Transverse colon (tissue), 4 donors: ENCODE measurements at regions not wholly inside any gene's neighbourhood (a gene's known extent, or its start where the extent isn't known, plus 50 kb on each side); places are given as distances from the start of the nearest gene placed in this dataset.

ENCODE experiments used
- DNase-seq: peaks from one replicate; pipeline ENCODE4 v3.0.0-alpha.2; 2019
- H3K27ac ChIP-seq, 4 donors: fragments of 200-600 bp; sonication (generic); 2 replicates each; pipeline ENCODE4 v1.5.1; 2016 to 2018; ENCODE audit warnings: inconsistent platforms in 4 of 4
- H3K27me3 ChIP-seq: fragments of 200-600 bp; sonication (generic); 2 replicates; pipeline ENCODE4 v1.5.1; 2017; ENCODE audit warnings: inconsistent platforms
- H3K36me3 ChIP-seq, 4 donors: fragments of 200-600 bp; sonication (generic); 2 replicates each; pipeline ENCODE4 v1.5.1; 2017 to 2019; ENCODE audit warnings: inconsistent platforms in 4 of 4
- H3K4me1 ChIP-seq, 4 donors: fragments of 200-600 bp; sonication (generic); 2 replicates each; pipeline ENCODE4 v1.5.1; 2017 to 2020; ENCODE audit warnings: inconsistent platforms in 4 of 4
- H3K4me3 ChIP-seq, 4 donors: fragments of 200-600 bp; sonication (generic); 1 replicate in 1 of 4; 2 replicates in 3 of 4; pipeline versions ENCODE4 v1.5.1 to v1.6.1; 2017 to 2019; ENCODE audit warnings: inconsistent platforms in 4 of 4
- H3K9me3 ChIP-seq, 2 donors: fragments of 200-600 bp; sonication (generic); 2 replicates each; pipeline ENCODE4 v1.5.1; 2017 to 2019; ENCODE audit warnings: inconsistent platforms in 2 of 2
- EP300 ChIP-seq: sonication (generic); formaldehyde crosslinking; IDR thresholded peaks from one replicate; pipeline ENCODE4 v1.6.1; 2017; ENCODE audit warnings: antibody characterized with exemption, low read depth
- POLR2A ChIP-seq: fragments of 450-650 bp; IDR thresholded peaks from one replicate; pipeline ENCODE4 v1.6.1; 2016; ENCODE audit warnings: antibody characterized with exemption, mild to moderate bottlenecking, moderate library complexity
- POLR2AphosphoS5 ChIP-seq, 3 donors: sonication (generic); formaldehyde crosslinking; IDR thresholded peaks; one replicate each; pipeline ENCODE4 v1.6.1; 2016; ENCODE audit warnings: antibody characterized with exemption in 3 of 3
- whole genome bisulfite sequencing, 2 donors: methylation state at CpG; one replicate each; pipeline ENCODE4 v1.1.5; 2018; ENCODE audit warnings: low coverage in 1 of 2; 5-methylcytosine and 5-hydroxymethylcytosine counted together
- in situ Hi-C, 4 donors: fragments of 200-750 bp; cut with MboI; loops; one replicate each; pipeline versions ENCODE4 v1.15.0 to v1.15.1; 2017; ENCODE audit warnings: low sequenced_read_pairs in 3 of 4, low pct_ligation_motif_present in 1 of 4, low pct_unique_long_range_greater_than_20kb in 1 of 4
- intact Hi-C: fragments of 100-400 bp; cut with DNase I; formaldehyde crosslinking; loops from one replicate; pipeline ENCODE4 v1.15.1; 2023; ENCODE audit warnings: low total_unique reads
- TF ChIP-seq, protein P1 (sequence below), 5 experiments: fragments of 200-600 bp in 3 of 5; fragments of 450-650 bp in 2 of 5; sonication (generic) in 3 of 5; IDR thresholded peaks; 1 replicate in 2 of 5; 2 replicates in 3 of 5; pipeline ENCODE4 v1.5.1; 2016 to 2017; ENCODE audit warnings: antibody characterized with exemption in 5 of 5, inconsistent platforms in 3 of 5, mild to moderate bottlenecking in 2 of 5, moderate library complexity in 1 of 5

- H3K9me3 ChIP-seq, result no peaks in the 10 kb centered on the region
- DNase-seq, result no peak
- H3K36me3 ChIP-seq, result no peaks in the 10 kb centered on the region
- no peaks in the 10 kb centered on the region for H3K4me1 ChIP-seq
- H3K27me3 ChIP-seq, result no peaks in the 10 kb centered on the region
- no peak overlapping the region for H3K4me3 ChIP-seq
- in situ Hi-C loops (no loop called here), intact Hi-C loops (no loop called here)
- TF ChIP-seq, protein P1, sequence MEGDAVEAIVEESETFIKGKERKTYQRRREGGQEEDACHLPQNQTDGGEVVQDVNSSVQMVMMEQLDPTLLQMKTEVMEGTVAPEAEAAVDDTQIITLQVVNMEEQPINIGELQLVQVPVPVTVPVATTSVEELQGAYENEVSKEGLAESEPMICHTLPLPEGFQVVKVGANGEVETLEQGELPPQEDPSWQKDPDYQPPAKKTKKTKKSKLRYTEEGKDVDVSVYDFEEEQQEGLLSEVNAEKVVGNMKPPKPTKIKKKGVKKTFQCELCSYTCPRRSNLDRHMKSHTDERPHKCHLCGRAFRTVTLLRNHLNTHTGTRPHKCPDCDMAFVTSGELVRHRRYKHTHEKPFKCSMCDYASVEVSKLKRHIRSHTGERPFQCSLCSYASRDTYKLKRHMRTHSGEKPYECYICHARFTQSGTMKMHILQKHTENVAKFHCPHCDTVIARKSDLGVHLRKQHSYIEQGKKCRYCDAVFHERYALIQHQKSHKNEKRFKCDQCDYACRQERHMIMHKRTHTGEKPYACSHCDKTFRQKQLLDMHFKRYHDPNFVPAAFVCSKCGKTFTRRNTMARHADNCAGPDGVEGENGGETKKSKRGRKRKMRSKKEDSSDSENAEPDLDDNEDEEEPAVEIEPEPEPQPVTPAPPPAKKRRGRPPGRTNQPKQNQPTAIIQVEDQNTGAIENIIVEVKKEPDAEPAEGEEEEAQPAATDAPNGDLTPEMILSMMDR (IDR thresholded peaks at IDR 0.05), result no peak
- no peak for TF ChIP-seq POLR2AphosphoS5 (IDR thresholded peaks at IDR 0.05)
- TF ChIP-seq POLR2A, result no peak
- no peak for TF ChIP-seq EP300
- H3K27ac ChIP-seq, result no peak overlapping the region
- 43 to 55% methylated on average over 4 of the region's 4 CpGs for WGBS, 2 donors
These were observed 176.8 kb upstream of the LRP1B start for GRCh38 chr2:142307616-142308115.

GRCh38 chr2:142307086-142307485, 176.3 kb upstream of the LRP1B start:
- 75 to 85% methylated on average over 1 of the region's 1 CpG for WGBS, 2 donors

GRCh38 chr2:142306131-142306530, 175.3 kb upstream of the LRP1B start:
- Histone ChIP-seq H3K36me3 (no peaks in the 10 kb centered on the region), H3K9me3 (no peaks in the 10 kb centered on the region), H3K4me1 (no peaks in the 10 kb centered on the region), H3K27ac (no peak overlapping the region), H3K4me3 (no peak overlapping the region), H3K27me3 (no peaks in the 10 kb centered on the region)
- intact Hi-C loops (no loop called here), in situ Hi-C loops (no loop called here)
- TF ChIP-seq, protein P1 (IDR thresholded peaks at IDR 0.05), result no peak
- TF ChIP-seq EP300 (no peak), POLR2AphosphoS5 (IDR thresholded peaks at IDR 0.05) (no peak), POLR2A (no peak)
- DNase-seq, result no peak

More at GRCh38 chr2:142307086-142307485, 176.3 kb upstream of the LRP1B start:
- intact Hi-C loops (no loop called here), in situ Hi-C loops (no loop called here)
- no peak for DNase-seq
- Histone ChIP-seq H3K27ac (no peak overlapping the region), H3K4me1 (no peaks in the 10 kb centered on the region), H3K9me3 (no peaks in the 10 kb centered on the region), H3K4me3 (no peak overlapping the region), H3K27me3 (no peaks in the 10 kb centered on the region), H3K36me3 (no peaks in the 10 kb centered on the region)
- TF ChIP-seq POLR2AphosphoS5 (IDR thresholded peaks at IDR 0.05) (no peak), POLR2A (no peak), EP300 (no peak)
- TF ChIP-seq, protein P1 (IDR thresholded peaks at IDR 0.05), result no peak

- intact Hi-C loops, result no loop called here
- Histone ChIP-seq H3K27me3 (no peaks in the 10 kb centered on the region), H3K4me3 (no peak overlapping the region), H3K9me3 (no peaks in the 10 kb centered on the region), H3K27ac (no peak overlapping the region), H3K4me1 (no peaks in the 10 kb centered on the region), H3K36me3 (no peaks in the 10 kb centered on the region)
- in situ Hi-C loops, result no loop called here
- no peak for DNase-seq
- TF ChIP-seq POLR2A (no peak), POLR2AphosphoS5 (IDR thresholded peaks at IDR 0.05) (no peak), EP300 (no peak)
- TF ChIP-seq, protein P1 (IDR thresholded peaks at IDR 0.05), result no peak
These were observed 169.7 kb upstream of the LRP1B start for GRCh38 chr2:142300517-142300916.
